ENCODE measurements at regions not wholly inside any gene's neighbourhood (a gene's known extent, or its start where the extent isn't known, plus 50 kb on each side); places are given as distances from the start of the nearest gene placed in this dataset.

DNA sequence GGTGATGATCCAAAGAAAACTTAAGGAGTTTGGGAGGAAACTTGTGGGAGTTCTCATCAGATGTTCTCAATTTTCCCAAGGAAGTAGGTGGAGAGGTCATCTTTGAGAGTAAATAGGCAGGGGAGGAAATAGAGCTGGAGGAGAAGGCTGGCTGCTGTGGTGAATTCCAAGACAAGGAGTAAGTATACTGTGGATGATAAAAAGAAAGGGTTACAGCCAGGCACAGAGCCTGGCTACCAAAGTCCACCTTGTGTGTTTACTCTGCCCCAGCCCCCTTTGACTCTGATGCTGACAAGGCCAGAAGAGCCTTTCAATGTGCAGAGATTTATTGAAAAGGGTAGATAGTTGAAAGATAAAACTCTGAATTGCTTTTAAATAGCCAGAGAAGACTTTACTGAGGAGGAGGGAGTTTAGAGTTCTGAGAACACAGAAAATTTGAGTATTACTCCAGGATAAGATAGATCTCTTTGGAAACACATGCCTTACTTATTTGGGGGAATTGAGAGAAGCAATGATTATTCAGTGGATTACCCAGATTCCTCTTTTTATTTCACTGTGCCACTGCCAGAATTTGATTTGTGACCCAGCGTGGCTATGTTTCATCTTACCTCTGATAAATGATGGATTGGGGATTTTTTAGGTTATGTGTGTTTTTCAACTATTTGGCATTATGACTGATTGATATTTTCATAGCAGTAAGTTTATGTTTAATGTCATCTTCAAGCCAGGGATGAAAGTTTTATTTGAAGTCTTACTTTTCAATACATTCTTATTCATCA lies 182.6 kb upstream of the JAG1 start (continued):
- TF ChIP-seq ZBTB25 (CRISPR knock-in tag; IDR thresholded peaks at IDR 0.05): no peak
- TF ChIP-seq GLMP (CRISPR knock-in tag; IDR thresholded peaks at IDR 0.05; ENCODE audit: borderline replicate concordance): no peak
- no peak for TF ChIP-seq ZNF83 (CRISPR knock-in tag; IDR thresholded peaks at IDR 0.05; ENCODE audit: borderline replicate concordance)
- TF ChIP-seq ZKSCAN1 (IDR thresholded peaks at IDR 0.05; ENCODE audit: low read length): no peak
- TF ChIP-seq JARID2 (CRISPR knock-in tag; IDR thresholded peaks at IDR 0.05; ENCODE audit: insufficient replicate concordance): no peak
- no peak for TF ChIP-seq ZNF672 (CRISPR knock-in tag; IDR thresholded peaks at IDR 0.05)
- 0 out of 2 replicates have a peak, but pooled peaks have one; percentile 36 for TF ChIP-seq DNMT3B (CRISPR knock-in tag; conservative IDR thresholded peaks at IDR 0.05)
- TF ChIP-seq HDAC1 (CRISPR knock-in tag; IDR thresholded peaks at IDR 0.05): peak; percentile 46; the same call in 1 of the 2 replicates
- no peak for TF ChIP-seq HES4 (CRISPR knock-in tag; IDR thresholded peaks at IDR 0.05; ENCODE audit: borderline replicate concordance)
- no peak for TF ChIP-seq ZNF569 (CRISPR knock-in tag; IDR thresholded peaks at IDR 0.05; ENCODE audit: borderline replicate concordance)
- no peak for TF ChIP-seq ARHGAP35 (CRISPR knock-in tag; IDR thresholded peaks at IDR 0.05; ENCODE audit: borderline replicate concordance)
- TF ChIP-seq ISL2 (CRISPR knock-in tag; IDR thresholded peaks at IDR 0.05): peak; percentile 68; the same call in 1 of the 2 replicates
- TF ChIP-seq ZNF746 (CRISPR knock-in tag; IDR thresholded peaks at IDR 0.05): no peak
- TF ChIP-seq ERF (CRISPR knock-in tag; IDR thresholded peaks at IDR 0.05): no peak
- TF ChIP-seq KLF13 (CRISPR knock-in tag; IDR thresholded peaks at IDR 0.05): no peak
- no peak for TF ChIP-seq SMYD3 (CRISPR knock-in tag; IDR thresholded peaks at IDR 0.05)
- no peak for TF ChIP-seq MYC (CRISPR knock-in tag; IDR thresholded peaks at IDR 0.05; ENCODE audit: borderline replicate concordance)
- peak; percentile 20; the same call in 1 of the 2 replicates for TF ChIP-seq ZNF292 (CRISPR knock-in tag; IDR thresholded peaks at IDR 0.05; ENCODE audit: borderline replicate concordance, low read depth)
- no peak for TF ChIP-seq CSRNP1 (CRISPR knock-in tag; IDR thresholded peaks at IDR 0.05)
- TF ChIP-seq ZXDC (CRISPR knock-in tag; IDR thresholded peaks at IDR 0.05): 0 out of 2 replicates have a peak, but pooled peaks have one; percentile 62
- no peak for TF ChIP-seq ZNF7 (CRISPR knock-in tag; IDR thresholded peaks at IDR 0.05)
- no peak for TF ChIP-seq ZNF225 (CRISPR knock-in tag; IDR thresholded peaks at IDR 0.05)
- TF ChIP-seq ZNF589 (CRISPR knock-in tag; conservative IDR thresholded peaks at IDR 0.05): no peak
- no peak for TF ChIP-seq KLF15 (CRISPR knock-in tag; IDR thresholded peaks at IDR 0.05; ENCODE audit: borderline replicate concordance)
